A673 (cell line): ENCODE measurements at regions not wholly inside any gene's neighbourhood (a gene's known extent, or its start where the extent isn't known, plus 50 kb on each side); places are given as distances from the start of the nearest gene placed in this dataset.

ENCODE experiments used
- CTCF ChIP-seq: fragments of 300-800, 200-600 bp; sonication (generic); conservative IDR thresholded peaks from 2 replicates; pipeline ENCODE4 v1.5.1; 2017; ENCODE audit warnings: low read depth, mild to moderate bottlenecking, antibody characterized with exemption, low read length, moderate library complexity, mixed read lengths
- EZH2 ChIP-seq: fragments of 200-600 bp; sonication (generic); IDR thresholded peaks from 2 replicates; pipeline ENCODE4 v1.6.1; 2017; ENCODE audit warnings: borderline replicate concordance, low read depth, mild to moderate bottlenecking, mixed read lengths, antibody characterized with exemption, low read length; ENCODE audit not compliant: poor library complexity, severe bottlenecking

GRCh38 chr1:164932580-164932979 lies 373.6 kb downstream of the PBX1 start:
- TF ChIP-seq CTCF (no peak), EZH2 (no peak)
